HG03558 (cell line): ENCODE measurements at regions not wholly inside any gene's neighbourhood (a gene's known extent, or its start where the extent isn't known, plus 50 kb on each side); places are given as distances from the start of the nearest gene placed in this dataset.

Experiments
- ATAC-seq: cut with Tn5 transposase; IDR thresholded peaks from one replicate; pipeline ENCODE4 v1.9.1; 2021; ENCODE audit warnings: moderate number of reproducible peaks; ENCODE audit not compliant: unreplicated experiment; ENCODE audit errors: extremely low read depth

- no peak for ATAC-seq
Observed at GRCh38 chr13:79767126-79767525, 286.2 kb downstream of the NDFIP2 start.

DNA sequence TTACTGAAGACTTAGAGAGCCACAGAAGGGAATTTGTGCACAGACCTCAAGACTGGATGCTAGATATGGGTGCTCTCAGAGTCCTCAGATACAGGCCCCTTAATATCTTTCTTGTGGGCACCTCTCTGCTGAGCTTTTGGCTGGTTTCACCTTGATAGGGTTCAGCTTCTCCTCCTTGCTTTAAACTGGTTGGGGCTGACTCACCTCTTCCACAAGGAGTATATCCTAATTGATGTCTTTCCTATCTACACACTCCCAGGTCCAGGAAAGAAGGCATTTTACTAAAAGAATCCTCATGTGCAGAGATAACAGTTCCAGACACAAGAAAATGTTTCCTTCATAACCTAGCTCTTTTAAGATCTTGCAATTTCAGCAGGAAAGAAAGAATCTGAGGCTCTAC, 284.4 kb downstream of the NDFIP2 start:
- ATAC-seq = no peak

GRCh38 chr13:79749984-79750551, 269.1 kb downstream of the NDFIP2 start:
- no peak for ATAC-seq

DNA sequence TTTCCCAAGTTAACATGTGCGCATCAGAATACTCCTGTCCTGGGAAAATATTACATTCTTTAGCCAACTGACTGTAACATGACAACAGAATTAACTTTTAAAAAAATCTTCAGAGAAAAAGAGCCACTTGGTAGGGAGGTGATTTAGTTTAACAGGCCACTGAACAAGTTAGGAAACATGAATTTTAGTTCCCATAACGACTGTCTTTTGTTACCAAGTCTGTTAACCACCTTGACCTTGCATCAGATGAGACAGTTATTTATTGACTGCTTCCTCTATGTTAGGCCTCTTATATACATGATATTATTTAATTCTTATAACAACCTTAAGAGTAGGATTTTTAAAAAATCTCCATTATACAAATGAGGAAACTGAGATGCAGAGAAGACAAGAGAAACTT, 268.6 kb downstream of the NDFIP2 start:
- ATAC-seq = no peak

DNA sequence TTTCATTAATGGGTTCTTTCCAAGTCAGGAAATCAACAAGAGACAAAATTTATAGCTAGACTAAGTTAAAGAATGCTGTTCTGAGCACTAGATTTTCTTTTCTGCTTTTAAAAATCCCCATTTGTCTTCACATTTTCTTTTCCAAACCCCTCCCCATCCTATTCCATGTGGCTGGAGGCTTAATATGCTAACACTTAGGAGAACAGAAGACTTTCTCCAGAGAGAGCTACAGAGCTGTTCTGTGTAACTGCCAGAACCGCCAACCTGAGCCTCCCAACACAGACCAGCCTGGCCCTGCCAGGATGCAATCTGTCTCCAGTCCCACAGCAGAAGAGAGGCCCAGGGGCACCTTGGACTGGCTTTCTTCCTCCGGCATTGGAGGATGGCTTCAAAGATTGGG, 264.1 kb downstream of the NDFIP2 start:
- no peak for ATAC-seq

GRCh38 chr13:79742923-79743322, 262.0 kb downstream of the NDFIP2 start:
- ATAC-seq = no peak

GRCh38 chr13:79740991-79741390, 260.0 kb downstream of the NDFIP2 start:
- no peak for ATAC-seq

- ATAC-seq = no peak
Observed at GRCh38 chr13:79736356-79736755, 255.4 kb downstream of the NDFIP2 start.

- no peak for ATAC-seq
Observed at GRCh38 chr13:79735228-79735627, 254.3 kb downstream of the NDFIP2 start.

DNA sequence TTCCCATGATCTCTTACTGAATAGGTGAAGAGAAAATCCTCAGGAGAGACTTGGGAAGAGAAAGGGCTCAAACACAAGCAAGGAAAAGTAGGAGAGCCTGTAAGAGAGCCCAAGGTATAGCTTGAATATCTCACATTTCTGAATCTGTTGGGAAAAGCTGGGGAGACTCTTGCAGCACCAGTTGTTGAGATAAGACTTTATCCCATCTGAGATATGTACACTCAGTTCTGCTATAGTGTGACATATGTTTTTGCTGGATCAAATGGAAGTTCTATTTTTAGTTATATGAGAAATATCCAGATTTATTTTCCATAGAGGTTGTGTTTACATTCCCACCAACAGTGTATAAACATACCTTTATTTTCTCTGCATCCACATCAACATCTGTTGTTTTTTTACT, 246.1 kb downstream of the NDFIP2 start:
- ATAC-seq = no peak

- no peak for ATAC-seq
Observed at GRCh38 chr13:79725841-79726240, 244.9 kb downstream of the NDFIP2 start.

- ATAC-seq = no peak
Observed at GRCh38 chr13:79724348-79725103, 243.6 kb downstream of the NDFIP2 start.

GRCh38 chr13:79723519-79724024, 242.6 kb downstream of the NDFIP2 start:
- no peak for ATAC-seq

DNA sequence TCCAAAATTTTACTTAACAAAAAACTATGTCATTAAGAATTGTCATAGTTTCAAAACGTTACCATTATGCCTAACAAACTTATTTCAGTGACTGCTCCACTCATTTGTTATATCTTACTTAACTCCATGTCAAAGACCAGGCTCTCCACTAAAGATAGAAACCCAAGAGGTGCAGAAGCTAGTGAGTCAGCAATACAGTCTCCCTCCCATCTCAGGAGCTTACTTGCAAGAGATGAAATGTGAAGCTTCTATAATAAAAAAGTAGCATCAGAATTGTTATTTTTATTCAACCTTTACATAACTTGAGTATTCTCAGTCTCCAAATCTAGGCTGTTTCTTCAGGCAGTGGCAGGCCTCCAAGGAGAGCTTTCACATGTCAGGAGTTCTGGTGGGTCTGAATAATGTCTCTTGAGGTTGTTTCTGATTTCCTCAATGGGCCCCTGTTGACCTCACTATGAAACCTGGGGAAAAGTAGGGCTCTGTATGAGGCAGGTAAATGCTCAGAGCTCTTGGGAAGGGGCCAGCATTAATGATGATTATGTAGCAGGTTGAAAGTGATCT, 242.0 kb downstream of the NDFIP2 start:
- ATAC-seq = no peak

- ATAC-seq = no peak
Observed at GRCh38 chr13:79716191-79716590, 235.2 kb downstream of the NDFIP2 start.

GRCh38 chr13:79711631-79712030, 230.7 kb downstream of the NDFIP2 start:
- ATAC-seq = no peak

GRCh38 chr13:79710376-79710775, 229.4 kb downstream of the NDFIP2 start:
- no peak for ATAC-seq

DNA sequence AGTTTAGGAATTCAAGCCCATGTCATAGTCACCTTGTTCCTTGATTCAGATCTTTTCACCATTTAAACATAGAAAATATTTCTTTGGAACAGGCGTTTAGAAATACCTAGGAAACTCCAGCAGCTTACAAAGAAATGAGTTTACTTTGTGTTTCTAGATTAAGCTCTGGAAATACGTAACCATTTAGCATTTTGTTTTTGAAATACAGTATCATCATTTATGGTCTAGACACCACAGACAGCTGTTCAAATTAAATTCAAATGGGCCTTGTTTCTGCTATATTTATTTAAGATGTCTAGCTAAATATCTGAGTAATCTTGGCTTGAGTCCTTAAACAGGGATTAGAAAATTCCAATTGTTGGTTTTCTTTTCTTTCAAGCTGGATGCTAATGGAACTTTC, 228.5 kb downstream of the NDFIP2 start:
- no peak for ATAC-seq

GRCh38 chr13:79703772-79704171, 222.8 kb downstream of the NDFIP2 start:
- no peak for ATAC-seq

GRCh38 chr13:79695754-79696153, 214.8 kb downstream of the NDFIP2 start:
- no peak for ATAC-seq

- ATAC-seq = no peak
Observed at GRCh38 chr13:79692846-79693245, 211.9 kb downstream of the NDFIP2 start.

DNA sequence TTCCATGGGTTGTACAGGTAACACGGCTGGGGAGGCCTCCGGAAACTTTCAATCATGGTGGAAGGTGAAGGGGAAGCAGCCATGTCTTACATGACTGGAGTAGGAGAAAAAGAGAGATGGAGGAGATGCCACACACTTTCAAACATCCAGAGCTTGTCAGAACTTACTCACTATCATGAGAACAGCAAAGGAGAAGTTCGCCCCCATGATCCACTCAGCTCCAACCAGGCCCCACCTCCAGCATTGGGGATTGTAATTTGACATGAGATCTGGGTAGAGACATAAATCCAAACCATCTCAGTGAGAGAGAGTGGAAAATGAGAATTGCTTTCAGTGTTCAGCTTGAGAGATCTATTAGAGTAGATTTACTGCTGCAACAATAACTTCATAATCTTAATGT, 210.9 kb downstream of the NDFIP2 start:
- ATAC-seq = no peak
